ENCODE measurements at regions not wholly inside any gene's neighbourhood (a gene's known extent, or its start where the extent isn't known, plus 50 kb on each side); places are given as distances from the start of the nearest gene placed in this dataset.

- TF ChIP-seq POLR2A (IDR thresholded peaks at IDR 0.05; ENCODE audit: low read depth, low read length) (no peak), TAF1 (IDR thresholded peaks at IDR 0.05; ENCODE audit: borderline replicate concordance, low read depth, low read length) (no peak), POLR2AphosphoS5 (IDR thresholded peaks at IDR 0.05; ENCODE audit: low read depth, low read length) (no peak)
Observed at GRCh38 chr3:194231929-194232832, 96.2 kb downstream of the HES1 start.
